ENCODE measurements at regions not wholly inside any gene's neighbourhood (a gene's known extent, or its start where the extent isn't known, plus 50 kb on each side); places are given as distances from the start of the nearest gene placed in this dataset.

- H3K4ac ChIP-seq (ENCODE audit: low read depth, low read length) = no peak overlapping the region
- no peak overlapping the region for H3K27ac ChIP-seq (ENCODE audit: insufficient read depth, low read length)
- no peak overlapping the region for H4K8ac ChIP-seq (ENCODE audit: low read depth in 2 of 2, low read length in 2 of 2)
- H2BK20ac ChIP-seq (ENCODE audit: low read depth, low read length) = no peak overlapping the region
- BruUV-seq (replicated peaks) = no TSS peak
- intact Hi-C loops (cut with micrococcal nuclease) (no loop called here), dilution Hi-C loops (cut with HindIII; ENCODE audit: low sequenced_read_pairs, unreplicated experiment) (no loop called here), in situ Hi-C loops (cut with MboI; ENCODE audit: low sequenced_read_pairs) (no loop called here)
- no peak overlapping the region for H3K4me3 ChIP-seq (ENCODE audit: insufficient read depth, low read depth, low read length)
- no peak overlapping the region for H2AK9ac ChIP-seq (replicated peaks; ENCODE audit: low read depth, low read length, poor library complexity)
- POLR2A ChIA-PET (ENCODE audit: unreplicated experiment) = no interaction called here
- no peaks in the 10 kb centered on the region for H3K4me1 ChIP-seq (ENCODE audit: control insufficient read depth, insufficient read depth, low read length)
- H3K4me2 ChIP-seq (ENCODE audit: low read depth, low read length) = no peak overlapping the region
- no peaks in the 10 kb centered on the region for H3K79me1 ChIP-seq (ENCODE audit: low read depth in 1 of 2, low read length in 2 of 2)
- no peaks in the 10 kb centered on the region for H3K9me3 ChIP-seq (ENCODE audit: control insufficient read depth, insufficient read depth, low read length)
- no peak for DNase-seq
- H3K14ac ChIP-seq (replicated peaks; ENCODE audit: low read depth, low read length) = no peak overlapping the region
- no peak overlapping the region for H4K91ac ChIP-seq (ENCODE audit: insufficient read depth, low read depth, low read length)
- WGBS, 2 experiments (ENCODE audit: extremely low coverage in 2 of 2, insufficient read length in 1 of 2) = 84% methylated on average over 9 of the region's 56 CpGs; no CpG with 5 or more reads in 1 of the 2 experiments
- CTCF ChIA-PET = interaction anchor here (0.7 kb wide), 1 partner anchor 23 kb away, joined by 3 read pairs; no protein-coding TSS in a partner anchor
- H3K18ac ChIP-seq (ENCODE audit: low read depth, low read length) = no peak overlapping the region
- no peak for TF ChIP-seq MXI1 (IDR thresholded peaks at IDR 0.05; ENCODE audit: borderline replicate concordance, low read depth, low read length)
- TF ChIP-seq NFE2L2 (IDR thresholded peaks at IDR 0.05; ENCODE audit: low read depth, low read length) = no peak
- TF ChIP-seq CHD1 (IDR thresholded peaks at IDR 0.05; ENCODE audit: low read depth, low read length) = no peak
- TF ChIP-seq, protein P1, sequence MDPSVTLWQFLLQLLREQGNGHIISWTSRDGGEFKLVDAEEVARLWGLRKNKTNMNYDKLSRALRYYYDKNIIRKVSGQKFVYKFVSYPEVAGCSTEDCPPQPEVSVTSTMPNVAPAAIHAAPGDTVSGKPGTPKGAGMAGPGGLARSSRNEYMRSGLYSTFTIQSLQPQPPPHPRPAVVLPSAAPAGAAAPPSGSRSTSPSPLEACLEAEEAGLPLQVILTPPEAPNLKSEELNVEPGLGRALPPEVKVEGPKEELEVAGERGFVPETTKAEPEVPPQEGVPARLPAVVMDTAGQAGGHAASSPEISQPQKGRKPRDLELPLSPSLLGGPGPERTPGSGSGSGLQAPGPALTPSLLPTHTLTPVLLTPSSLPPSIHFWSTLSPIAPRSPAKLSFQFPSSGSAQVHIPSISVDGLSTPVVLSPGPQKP (IDR thresholded peaks at IDR 0.05; ENCODE audit: borderline replicate concordance, low read depth, low read length) = no peak
- no peak for TF ChIP-seq MAZ (IDR thresholded peaks at IDR 0.05; ENCODE audit: borderline replicate concordance, low read depth, low read length)
- TF ChIP-seq RAD21 (IDR thresholded peaks at IDR 0.05; ENCODE audit: low read length) = no peak
- TF ChIP-seq POLR2A (IDR thresholded peaks at IDR 0.05; ENCODE audit: low read depth, low read length) = no peak
- no peak for TF ChIP-seq RFX5 (IDR thresholded peaks at IDR 0.05; ENCODE audit: low read depth, low read length)
- TF ChIP-seq RCOR1 (IDR thresholded peaks at IDR 0.05; ENCODE audit: insufficient replicate concordance, low read length) = no peak
- TF ChIP-seq CEBPB (IDR thresholded peaks at IDR 0.05; ENCODE audit: low read depth, low read length) = no peak
- no peak for TF ChIP-seq BHLHE40 (IDR thresholded peaks at IDR 0.05; ENCODE audit: low read depth, low read length)
- TF ChIP-seq FOS (IDR thresholded peaks at IDR 0.05; ENCODE audit: low read depth, low read length) = no peak
- TF ChIP-seq, protein P2, sequence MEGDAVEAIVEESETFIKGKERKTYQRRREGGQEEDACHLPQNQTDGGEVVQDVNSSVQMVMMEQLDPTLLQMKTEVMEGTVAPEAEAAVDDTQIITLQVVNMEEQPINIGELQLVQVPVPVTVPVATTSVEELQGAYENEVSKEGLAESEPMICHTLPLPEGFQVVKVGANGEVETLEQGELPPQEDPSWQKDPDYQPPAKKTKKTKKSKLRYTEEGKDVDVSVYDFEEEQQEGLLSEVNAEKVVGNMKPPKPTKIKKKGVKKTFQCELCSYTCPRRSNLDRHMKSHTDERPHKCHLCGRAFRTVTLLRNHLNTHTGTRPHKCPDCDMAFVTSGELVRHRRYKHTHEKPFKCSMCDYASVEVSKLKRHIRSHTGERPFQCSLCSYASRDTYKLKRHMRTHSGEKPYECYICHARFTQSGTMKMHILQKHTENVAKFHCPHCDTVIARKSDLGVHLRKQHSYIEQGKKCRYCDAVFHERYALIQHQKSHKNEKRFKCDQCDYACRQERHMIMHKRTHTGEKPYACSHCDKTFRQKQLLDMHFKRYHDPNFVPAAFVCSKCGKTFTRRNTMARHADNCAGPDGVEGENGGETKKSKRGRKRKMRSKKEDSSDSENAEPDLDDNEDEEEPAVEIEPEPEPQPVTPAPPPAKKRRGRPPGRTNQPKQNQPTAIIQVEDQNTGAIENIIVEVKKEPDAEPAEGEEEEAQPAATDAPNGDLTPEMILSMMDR (conservative IDR thresholded peaks at IDR 0.05; ENCODE audit: low read depth, low read length) = no peak
- no peak overlapping the region for H2BK15ac ChIP-seq (ENCODE audit: low read depth, low read length)
- H3K56ac ChIP-seq (ENCODE audit: extremely low read depth, insufficient read depth, low read length) = no peak overlapping the region
- H4K5ac ChIP-seq (ENCODE audit: low read depth, low read length) = no peak overlapping the region
- H3K27me3 ChIP-seq (ENCODE audit: control insufficient read depth, insufficient read depth, low read length) = peaks cover 5% of the 10 kb centered on the region
- no peak overlapping the region for H2BK120ac ChIP-seq (ENCODE audit: low read depth, low read length)
- H2AFZ ChIP-seq (replicated peaks; ENCODE audit: low read length, poor library complexity) = no peak overlapping the region
- no peaks in the 10 kb centered on the region for H4K20me1 ChIP-seq (ENCODE audit: insufficient read depth, low read length)
- no peak for ATAC-seq (ENCODE audit: low read depth)
- H3K36me3 ChIP-seq (ENCODE audit: control insufficient read depth, insufficient read depth, low read length) = no peaks in the 10 kb centered on the region
- H3K23ac ChIP-seq (ENCODE audit: low read depth, low read length) = no peak overlapping the region
- no peak overlapping the region for H3K9ac ChIP-seq (ENCODE audit: low read depth, low read length)
- no peaks in the 10 kb centered on the region for H3K9me1 ChIP-seq (ENCODE audit: insufficient read depth, low read length)
- no peak overlapping the region for H2BK5ac ChIP-seq (ENCODE audit: low read depth, low read length, poor library complexity, severe bottlenecking)
- no peak overlapping the region for H2AK5ac ChIP-seq (ENCODE audit: low read depth, low read length)
Observed at GRCh38 chr11:120025606-120026335, 112.1 kb downstream of the TRIM29 start.

Data from IMR-90 (cell line).